Keratinocyte (primary cell): ENCODE measurements at regions not wholly inside any gene's neighbourhood (a gene's known extent, or its start where the extent isn't known, plus 50 kb on each side); places are given as distances from the start of the nearest gene placed in this dataset.

Source experiments
- DNase-seq: peaks from one replicate; pipeline ENCODE4 v3.0.0-alpha.2; 2011; ENCODE audit warnings: low read depth, missing footprints, low spot score
- FAIRE-seq: peaks from 2 replicates; lab custom pipeline; 2011; peaks lifted over from hg19 to GRCh38; lab: Jason Lieb, UNC
- H2AFZ ChIP-seq: 2 replicates; pipeline ENCODE4 v1.6.0; 2012; ENCODE audit warnings: low read length, control low read depth, inconsistent platforms; ENCODE audit not compliant: control insufficient read depth
- H3K27ac ChIP-seq: 2 replicates; pipeline ENCODE4 v1.5.1; 2011; ENCODE audit warnings: low read length; ENCODE audit not compliant: control insufficient read depth, insufficient read depth
- H3K27me3 ChIP-seq: 3 replicates; pipeline ENCODE4 v1.6.0; 2011; ENCODE audit warnings: low read length; ENCODE audit not compliant: control insufficient read depth, insufficient read depth; ENCODE audit errors: extremely low read depth
- H3K36me3 ChIP-seq, 2 experiments: 2 replicates in 1 of 2; 3 replicates in 1 of 2; pipeline ENCODE4 v1.5.1; 2011; ENCODE audit warnings: low read length in 2 of 2, mild to moderate bottlenecking in 1 of 2; ENCODE audit not compliant: control insufficient read depth in 2 of 2, insufficient read depth in 2 of 2; ENCODE audit errors: extremely low read depth in 1 of 2
- H3K4me1 ChIP-seq: 3 replicates; pipeline ENCODE4 v1.5.1; 2011; ENCODE audit warnings: low read length; ENCODE audit not compliant: control insufficient read depth, insufficient read depth; ENCODE audit errors: extremely low read depth
- H3K4me2 ChIP-seq: 3 replicates; pipeline ENCODE4 v1.6.0; 2011; ENCODE audit warnings: low read depth, low read length; ENCODE audit not compliant: control insufficient read depth, insufficient read depth; ENCODE audit errors: extremely low read depth
- H3K4me3 ChIP-seq, 3 experiments: fragments of 200-600 bp in 1 of 3; sonication (generic) in 1 of 3; 2 replicates in 2 of 3; 3 replicates in 1 of 3; pipeline ENCODE4 v1.5.1; 2011 to 2016; ENCODE audit warnings: low read length in 3 of 3, mild to moderate bottlenecking in 3 of 3, control low read depth in 2 of 3, inconsistent platforms in 1 of 3, low read depth in 1 of 3, mixed read lengths in 1 of 3, mixed run types in 1 of 3, moderate library complexity in 1 of 3; ENCODE audit not compliant: control insufficient read depth in 2 of 3, insufficient read depth in 2 of 3; ENCODE audit errors: extremely low read depth in 1 of 3
- H3K79me2 ChIP-seq: 2 replicates; pipeline ENCODE4 v1.6.0; 2012; ENCODE audit warnings: low read length; ENCODE audit not compliant: control insufficient read depth, insufficient read depth
- H3K9ac ChIP-seq: 3 replicates; pipeline ENCODE4 v1.6.0; 2011; ENCODE audit warnings: low read length; ENCODE audit not compliant: control insufficient read depth, insufficient read depth; ENCODE audit errors: extremely low read depth
- H3K9me1 ChIP-seq: 3 replicates; pipeline ENCODE4 v1.6.0; 2011; ENCODE audit warnings: low read length; ENCODE audit not compliant: control insufficient read depth, insufficient read depth; ENCODE audit errors: extremely low read depth
- H3K9me3 ChIP-seq: 2 replicates; pipeline ENCODE4 v1.5.1; 2012; ENCODE audit warnings: low read depth, low read length; ENCODE audit not compliant: control insufficient read depth
- H4K20me1 ChIP-seq: 3 replicates; pipeline ENCODE4 v1.6.0; 2011; ENCODE audit warnings: low read length; ENCODE audit not compliant: control insufficient read depth, insufficient read depth; ENCODE audit errors: extremely low read depth
- CTCF ChIP-seq, 3 experiments: IDR thresholded peaks in 1 of 3; conservative IDR thresholded peaks in 1 of 3; optimal IDR thresholded peaks in 1 of 3; 2 replicates in 2 of 3; 3 replicates in 1 of 3; pipeline versions ENCODE3 to v1.5.1; 2011; ENCODE audit warnings: low read length in 3 of 3, mild to moderate bottlenecking in 3 of 3, moderate library complexity in 2 of 3, control low read depth in 1 of 3, inconsistent platforms in 1 of 3; ENCODE audit not compliant: insufficient read depth in 2 of 3; ENCODE audit errors: extremely low read depth in 1 of 3
- EZH2 ChIP-seq: IDR thresholded peaks from one replicate; pipeline ENCODE4 v1.6.1; 2012; ENCODE audit warnings: inconsistent platforms, mild to moderate bottlenecking, low read length, moderate library complexity
- dilution Hi-C: fragments of 300-500 bp; cut with MboI; formaldehyde crosslinking; loops from one replicate; pipeline ENCODE4 v1.7.0; 2020; ENCODE audit warnings: low sequenced_read_pairs; ENCODE audit not compliant: extremely low pct_ligation_motif_present

GRCh38 chr10:18955061-18955460 lies 93.5 kb upstream of the MALRD1 start:
- no peaks in the 10 kb centered on the region for H3K27me3 ChIP-seq
- no peak overlapping the region for H2AFZ ChIP-seq
- H3K36me3 ChIP-seq: no peaks in the 10 kb centered on the region
- H3K9me3 ChIP-seq: peaks cover 3% of the 10 kb centered on the region
- H3K79me2 ChIP-seq: no peaks in the 10 kb centered on the region
- DNase-seq (no peak), FAIRE-seq (no peak)
- H3K27ac ChIP-seq: no peak overlapping the region
- H4K20me1 ChIP-seq: no peaks in the 10 kb centered on the region
- TF ChIP-seq CTCF (optimal IDR thresholded peaks at IDR 0.05 in 1 of 3, IDR thresholded peaks at IDR 0.05 in 1 of 3, conservative IDR thresholded peaks at IDR 0.05 in 1 of 3; ENCODE audit: extremely low read depth in 1 of 3, insufficient read depth in 2 of 3, low read length in 3 of 3) (no peak), EZH2 (no peak)
- H3K4me1 ChIP-seq: no peaks in the 10 kb centered on the region
- H3K9ac ChIP-seq: no peak overlapping the region
- H3K9me1 ChIP-seq: no peaks in the 10 kb centered on the region
- H3K4me2 ChIP-seq: no peak overlapping the region
- dilution Hi-C loops: no loop called here
- H3K4me3 ChIP-seq: no peak overlapping the region

- Histone ChIP-seq H3K27ac (no peak overlapping the region), H3K4me1 (no peaks in the 10 kb centered on the region), H3K9me3 (peaks cover 3% of the 10 kb centered on the region), H2AFZ (no peak overlapping the region), H3K36me3 (no peaks in the 10 kb centered on the region), H3K4me2 (no peak overlapping the region), H3K4me3 (no peak overlapping the region), H3K79me2 (no peaks in the 10 kb centered on the region), H3K27me3 (no peaks in the 10 kb centered on the region), H3K9me1 (no peaks in the 10 kb centered on the region), H3K9ac (no peak overlapping the region), H4K20me1 (no peaks in the 10 kb centered on the region)
- dilution Hi-C loops: no loop called here
- no peak for FAIRE-seq
- DNase-seq: no peak
- TF ChIP-seq CTCF (optimal IDR thresholded peaks at IDR 0.05 in 1 of 3, IDR thresholded peaks at IDR 0.05 in 1 of 3, conservative IDR thresholded peaks at IDR 0.05 in 1 of 3; ENCODE audit: extremely low read depth in 1 of 3, insufficient read depth in 2 of 3, low read length in 3 of 3) (no peak), EZH2 (no peak)
Measured at GRCh38 chr10:18959369-18959768, 89.2 kb upstream of the MALRD1 start.
